M059J (cell line): ENCODE measurements at regions not wholly inside any gene's neighbourhood (a gene's known extent, or its start where the extent isn't known, plus 50 kb on each side); places are given as distances from the start of the nearest gene placed in this dataset.
A peak's percentile ranks its signal among the peaks of the same experiment; 100 is the strongest.

Experiments used
- DNase-seq: peaks from one replicate; pipeline ENCODE4 v3.0.0-alpha.2; 2012; ENCODE audit warnings: low read depth

DNA sequence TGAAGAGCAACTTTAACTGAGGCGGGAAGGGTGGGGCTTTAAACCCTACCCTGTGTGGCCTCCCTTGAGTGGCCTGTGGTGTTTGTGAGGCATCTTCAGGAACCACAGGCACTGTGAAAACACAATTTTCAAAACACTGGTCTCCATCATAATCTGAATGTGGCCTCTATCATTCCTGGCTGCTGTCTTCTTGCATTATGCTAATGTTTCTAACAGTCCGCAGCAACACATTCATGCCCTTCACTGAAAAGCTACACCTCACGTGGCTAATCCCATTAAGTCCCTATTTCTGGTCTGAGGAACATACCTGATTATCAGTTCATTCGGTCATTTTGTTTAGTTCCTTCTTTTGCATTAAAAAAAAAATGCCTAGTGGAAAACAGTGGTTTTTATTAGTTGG is 94.6 kb downstream of the F11 start:
- DNase-seq = no peak

DNA sequence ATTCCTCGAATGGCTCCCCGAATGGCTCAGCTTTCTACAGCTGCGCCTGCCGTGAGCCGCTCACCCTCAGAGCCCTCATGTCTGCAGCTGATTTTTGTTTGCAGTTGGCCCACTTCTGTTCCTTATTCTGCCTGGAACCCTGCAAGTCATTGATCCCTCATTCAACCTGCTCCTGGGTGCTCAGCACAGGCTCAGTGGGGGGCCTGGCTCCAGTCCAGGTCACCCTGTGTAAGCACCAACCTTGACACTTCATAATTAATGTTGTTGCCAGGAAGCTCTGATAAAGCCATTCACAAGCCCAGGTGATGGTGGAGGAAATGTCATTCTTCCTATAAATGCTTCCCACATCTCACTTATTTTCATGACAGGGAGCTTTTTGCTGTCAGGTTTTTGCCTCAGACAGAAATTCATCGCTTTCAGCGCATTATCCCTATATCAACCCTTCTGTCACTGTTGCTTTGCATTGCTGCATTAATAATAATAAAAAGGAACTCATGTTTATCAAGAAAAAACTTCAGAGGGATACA is 85.7 kb downstream of the F11 start:
- DNase-seq = no peak

DNA sequence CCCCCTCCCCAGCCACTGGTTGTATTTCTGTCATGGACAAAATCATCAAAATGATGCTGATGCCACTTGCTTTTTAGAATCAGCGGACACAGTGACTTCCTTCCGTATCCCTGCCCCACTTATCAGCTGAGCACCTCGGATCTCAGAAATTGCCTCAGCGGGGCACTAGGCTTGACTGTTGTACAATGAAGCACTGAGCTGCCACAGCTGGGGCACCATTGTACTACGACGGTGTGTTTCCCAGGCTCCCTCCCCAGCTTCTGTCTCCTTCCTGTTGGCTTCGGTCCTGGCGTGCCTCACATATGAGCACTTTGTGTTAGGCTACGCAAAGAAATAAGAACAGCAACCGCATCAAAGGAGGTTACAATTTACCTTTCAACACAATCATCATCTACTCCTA is 82.4 kb downstream of the F11 start:
- DNase-seq = no peak

DNA sequence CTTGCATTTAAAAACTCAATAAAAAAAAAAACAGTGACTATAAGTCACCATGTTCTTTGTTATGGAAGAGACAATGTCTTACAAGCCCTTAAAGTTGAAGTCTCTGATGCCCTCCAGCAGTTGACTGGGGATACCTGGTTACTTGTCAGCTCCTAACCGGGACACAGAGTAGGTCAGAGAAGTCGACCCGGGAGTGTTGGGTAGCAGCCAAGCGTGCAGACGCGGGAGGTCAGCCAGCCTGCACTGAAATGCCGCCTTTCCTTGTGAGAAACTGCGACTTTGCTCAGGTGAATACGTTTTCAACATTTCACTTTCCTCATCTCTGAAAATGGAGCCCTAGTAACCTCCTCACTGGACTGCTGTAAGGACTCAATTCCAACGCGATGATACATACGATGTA is 81.8 kb downstream of the F11 start:
- no peak for DNase-seq

DNA sequence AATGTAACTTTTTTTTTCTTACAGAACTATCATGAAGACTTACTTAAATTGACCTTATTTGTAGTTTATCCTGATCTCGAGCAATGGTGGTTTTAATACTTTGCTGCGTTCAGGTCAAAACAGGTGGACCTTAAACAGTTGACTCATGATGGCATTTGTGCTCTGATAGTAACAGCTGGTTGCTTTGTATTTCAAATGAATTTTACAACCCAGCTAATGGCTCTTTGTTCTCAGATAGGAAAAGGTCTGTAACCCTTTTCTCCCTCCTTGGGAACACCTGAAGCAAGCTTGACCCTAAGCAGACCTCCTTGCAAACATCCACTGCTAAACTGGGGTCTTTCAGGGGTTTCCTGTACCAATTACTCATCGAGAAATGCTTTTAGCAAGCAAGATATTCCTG is 79.2 kb downstream of the F11 start:
- no peak for DNase-seq

DNA sequence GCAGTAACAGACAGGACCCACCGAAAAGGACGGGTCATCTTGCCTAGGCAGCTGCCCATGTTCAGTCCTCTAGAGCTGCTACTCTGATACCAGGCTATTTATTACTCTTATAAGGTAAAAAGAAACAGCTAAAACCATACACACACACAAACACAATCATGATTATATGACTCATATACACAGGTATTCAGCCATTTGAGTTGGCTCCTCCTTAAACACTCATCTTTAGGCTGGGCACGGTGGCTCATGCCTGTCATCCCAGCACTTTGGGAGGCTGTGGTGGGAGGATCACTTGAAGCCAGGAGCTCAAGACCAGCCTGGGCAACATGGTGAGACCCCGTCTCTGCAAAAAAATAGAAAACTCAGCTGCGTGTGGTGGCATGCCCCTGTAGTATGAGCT is 76.6 kb downstream of the F11 start:
- peak; percentile 37 for DNase-seq

DNA sequence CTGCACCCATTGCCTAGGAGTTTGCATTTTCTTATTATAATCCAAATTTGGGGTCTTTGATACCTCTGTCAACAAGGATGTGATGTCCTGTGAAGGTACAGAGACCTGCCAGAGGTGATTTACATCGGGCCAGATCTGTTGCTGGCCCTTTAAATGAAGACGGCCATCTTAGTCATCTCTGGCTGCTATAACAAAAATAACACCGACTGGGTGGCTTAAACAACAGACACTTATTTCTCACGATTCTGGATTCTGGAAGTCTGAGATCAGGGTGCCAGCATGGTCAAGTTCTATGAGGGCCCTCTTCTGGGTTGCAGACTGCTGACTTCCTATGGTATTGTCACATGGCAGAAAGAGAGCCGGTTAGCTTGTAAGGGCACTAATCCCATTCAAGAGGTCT is 75.7 kb downstream of the F11 start:
- no peak for DNase-seq
